Activated naive CD4-positive, alpha-beta T cell treated with anti-CD3 and anti-CD28 coated beads, Interleukin-2, amount 50 U/mL, for 72 hours (primary cell): ENCODE measurements at regions not wholly inside any gene's neighbourhood (a gene's known extent, or its start where the extent isn't known, plus 50 kb on each side); places are given as distances from the start of the nearest gene placed in this dataset.

Experiments used
- ATAC-seq, 2 donors: fragments of 150-1000 bp; cut with Tn5 transposase; 2 replicates each; pipeline ENCODE4 v1.10.0; 2021; ENCODE audit warnings: mild to moderate bottlenecking in 2 of 2, moderate library complexity in 2 of 2
- DNase-seq, 2 donors: peaks; one replicate each; pipeline ENCODE4 v3.0.0; 2021 to 2022; ENCODE audit warnings: low spot score in 2 of 2
- H3K27ac Mint-ChIP-seq, 2 donors: one replicate each; pipeline ENCODE4 v1.8.0; 2022; ENCODE audit warnings: mild to moderate bottlenecking in 2 of 2, mixed read lengths in 2 of 2
- H3K36me3 Mint-ChIP-seq, 2 donors: one replicate each; pipeline ENCODE4 v1.8.0; 2022; ENCODE audit warnings: mixed read lengths in 2 of 2
- H3K9me3 Mint-ChIP-seq, 2 donors: one replicate each; pipeline ENCODE4 v1.8.0; 2022; ENCODE audit warnings: mixed read lengths in 2 of 2

DNA sequence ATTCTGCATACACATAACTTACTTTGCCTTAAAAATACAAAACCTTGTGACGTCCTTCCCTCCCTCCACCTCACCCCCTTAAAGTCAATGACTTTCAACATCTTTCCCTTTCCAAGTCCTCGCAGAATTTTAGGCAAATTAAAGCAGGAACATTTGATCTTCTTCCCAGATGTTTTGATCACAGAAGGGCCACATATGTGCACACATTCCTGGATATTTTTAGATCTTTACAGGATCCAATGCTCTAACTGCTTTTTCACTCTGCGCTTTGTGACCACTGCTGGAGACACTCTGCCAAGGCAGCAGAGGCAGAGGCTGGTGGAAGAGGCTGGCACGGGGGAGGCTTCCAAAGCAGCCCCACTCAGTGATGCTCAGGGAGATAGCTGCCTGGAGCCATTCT lies 130.7 kb downstream of the SEC61B start:
- no peaks in the 10 kb centered on the region for H3K9me3 Mint-ChIP-seq
- H3K36me3 Mint-ChIP-seq, result no peaks in the 10 kb centered on the region
- DNase-seq (no peak), ATAC-seq (no peak)
- H3K27ac Mint-ChIP-seq, result no peak overlapping the region

DNA sequence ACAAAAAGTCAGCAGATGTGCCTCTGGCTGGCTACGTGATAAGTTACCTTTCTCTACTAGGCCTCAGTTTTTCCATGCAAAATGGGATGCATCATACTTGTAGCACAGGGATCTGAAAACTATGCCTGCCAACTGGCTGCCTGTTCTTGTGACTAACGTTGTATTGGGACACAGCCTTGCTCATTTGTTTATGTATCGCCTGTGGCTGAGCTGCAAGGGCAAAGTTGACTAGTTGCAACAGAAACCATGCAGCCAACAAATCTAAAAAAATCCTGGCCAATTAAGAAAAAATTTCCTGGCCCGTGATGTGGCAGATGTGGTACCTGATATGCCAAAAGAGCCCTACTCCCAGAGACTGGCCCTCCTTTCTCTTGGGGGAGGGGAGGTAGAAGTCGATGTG lies 131.3 kb downstream of the SEC61B start:
- DNase-seq (no peak), ATAC-seq (no peak)
- H3K9me3 Mint-ChIP-seq, result no peaks in the 10 kb centered on the region

DNA sequence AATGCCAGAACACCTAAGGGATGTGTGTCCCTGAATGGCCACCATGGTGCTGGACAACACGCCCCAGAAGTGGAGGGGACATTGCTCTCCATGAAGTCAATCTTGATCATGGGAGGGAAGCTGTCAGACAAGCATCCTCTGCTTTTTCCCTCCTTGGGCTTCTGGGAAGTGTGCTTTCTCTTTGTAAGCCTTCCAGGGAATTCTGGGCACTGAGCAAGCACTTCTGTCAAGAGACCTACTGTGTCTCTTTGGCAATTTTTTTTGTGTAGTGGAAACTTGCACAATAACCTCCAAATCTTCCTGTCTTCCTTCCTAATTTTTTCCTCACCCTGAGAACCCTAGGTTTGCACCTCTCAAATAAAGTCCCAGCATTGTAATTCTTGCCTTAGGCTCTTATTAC lies 132.0 kb downstream of the SEC61B start:
- Mint-ChIP-seq H3K9me3 (no peaks in the 10 kb centered on the region), H3K36me3 (no peaks in the 10 kb centered on the region), H3K27ac (no peak overlapping the region)
- DNase-seq (no peak), ATAC-seq (no peak)

More for the DNA sequence above, 131.3 kb downstream of the SEC61B start:
- H3K36me3 Mint-ChIP-seq, result no peaks in the 10 kb centered on the region
- H3K27ac Mint-ChIP-seq, result no peak overlapping the region

DNA sequence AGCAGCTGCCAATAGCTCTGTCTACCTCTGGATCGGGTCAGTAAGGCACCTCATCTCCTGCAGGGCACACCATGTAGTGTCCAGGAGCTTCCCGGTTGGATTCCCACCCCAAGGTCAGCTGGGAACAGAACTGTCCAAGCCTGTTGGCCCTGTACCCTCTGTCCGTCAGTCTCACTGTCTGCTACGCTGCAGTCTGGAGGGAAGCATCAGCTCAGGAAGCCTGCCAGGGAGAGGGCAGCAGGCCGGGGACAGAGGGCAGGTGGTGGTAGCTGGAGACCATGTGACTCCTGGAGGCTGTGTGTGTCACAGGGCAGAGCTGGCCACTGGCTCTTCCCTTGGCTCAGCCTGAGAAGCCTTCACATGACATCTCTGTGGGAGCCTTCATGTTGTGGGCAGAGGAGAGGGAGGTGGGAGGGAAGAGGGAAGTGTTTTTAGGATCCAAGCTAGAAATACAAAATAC lies 134.5 kb downstream of the SEC61B start:
- Mint-ChIP-seq H3K9me3 (no peaks in the 10 kb centered on the region), H3K27ac (no peak overlapping the region), H3K36me3 (no peaks in the 10 kb centered on the region)
- ATAC-seq (no peak), DNase-seq (no peak)

DNA sequence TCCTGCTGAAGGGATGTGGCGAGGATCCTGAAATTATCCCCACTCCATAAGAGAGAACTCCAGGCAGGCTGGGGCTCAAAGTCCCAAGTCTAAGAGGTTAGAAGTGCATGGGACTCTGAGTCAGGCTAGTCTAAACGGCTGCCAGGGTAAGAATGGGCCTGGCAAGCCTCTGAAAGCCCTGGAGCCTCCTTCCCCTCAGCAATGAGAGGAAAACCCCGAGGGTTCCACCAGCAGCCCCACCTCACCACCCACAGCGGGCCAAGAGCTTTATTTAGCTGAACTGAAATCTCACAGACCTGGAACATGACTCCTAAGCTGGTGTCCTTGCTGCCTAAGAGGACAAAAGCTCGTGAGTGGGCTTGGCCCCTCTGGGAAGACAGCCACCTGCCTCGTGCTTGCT lies 135.5 kb downstream of the SEC61B start:
- no peaks in the 10 kb centered on the region for H3K36me3 Mint-ChIP-seq
- ATAC-seq (no peak), DNase-seq (no peak)
- H3K9me3 Mint-ChIP-seq, result no peaks in the 10 kb centered on the region
- no peak overlapping the region for H3K27ac Mint-ChIP-seq

DNA sequence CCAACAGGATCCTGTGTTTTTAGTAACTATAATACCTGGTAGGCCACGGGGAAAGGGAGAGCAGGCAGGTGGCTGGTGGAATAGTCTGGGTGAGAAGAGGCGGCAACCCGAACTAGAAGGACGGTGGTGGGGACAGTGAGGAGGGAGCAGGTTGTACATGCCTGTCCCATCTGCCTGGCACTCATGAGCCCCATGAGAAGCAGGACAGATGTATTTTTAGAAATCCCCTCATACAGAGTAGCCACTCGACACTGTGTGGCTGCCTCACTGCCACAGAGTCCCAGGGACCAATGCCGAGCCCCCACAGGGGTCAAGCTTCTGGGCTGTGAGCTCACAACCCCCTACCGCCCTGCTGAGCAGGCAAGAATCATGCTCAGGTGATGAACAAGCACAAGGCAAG lies 136.6 kb downstream of the SEC61B start:
- DNase-seq (no peak), ATAC-seq (no peak)
- Mint-ChIP-seq H3K9me3 (no peaks in the 10 kb centered on the region), H3K27ac (no peak overlapping the region), H3K36me3 (no peaks in the 10 kb centered on the region)

DNA sequence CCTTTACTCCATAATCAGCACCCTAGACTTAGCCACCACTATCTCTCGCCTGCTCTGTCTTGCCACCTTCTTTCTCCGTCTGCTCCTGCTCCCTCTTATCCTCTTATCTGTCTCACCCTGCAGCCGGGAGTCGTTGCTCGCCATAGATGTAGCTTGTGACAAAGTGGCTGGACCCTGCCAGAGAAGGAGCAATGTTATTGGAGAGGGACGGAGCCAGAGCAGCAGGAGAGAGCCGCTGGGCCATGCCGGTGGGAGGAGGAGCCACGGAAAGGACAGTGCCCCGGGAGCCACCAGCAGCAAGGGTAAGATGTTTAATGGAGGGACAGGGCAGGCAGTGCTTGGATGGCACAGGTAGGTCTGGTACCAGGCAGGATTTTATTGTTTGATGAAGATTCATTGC lies 137.3 kb downstream of the SEC61B start:
- no peak overlapping the region for H3K27ac Mint-ChIP-seq
- DNase-seq, result no peak
- no peak for ATAC-seq
- no peaks in the 10 kb centered on the region for H3K36me3 Mint-ChIP-seq
- H3K9me3 Mint-ChIP-seq, result no peaks in the 10 kb centered on the region

DNA sequence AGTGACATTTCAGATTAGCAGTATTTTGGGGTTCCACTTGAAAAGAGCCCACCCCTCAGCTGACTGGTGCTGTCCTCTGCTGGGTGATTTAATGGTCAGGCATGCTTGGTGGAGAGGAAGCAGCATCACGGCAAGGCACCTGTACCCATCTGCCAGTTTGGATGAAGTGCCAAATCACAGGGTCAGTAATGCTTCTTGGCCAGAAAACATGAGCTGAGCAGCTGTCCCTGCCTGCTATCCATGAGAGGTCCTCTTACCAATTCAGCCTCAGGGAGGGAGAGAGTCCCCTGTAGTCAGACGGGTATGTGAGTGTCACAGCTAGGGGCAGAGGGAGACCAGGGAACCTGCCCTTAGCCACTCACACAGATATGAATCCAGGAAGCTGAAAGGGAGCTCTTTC lies 137.9 kb downstream of the SEC61B start:
- DNase-seq (no peak), ATAC-seq (no peak)
- Mint-ChIP-seq H3K27ac (no peak overlapping the region), H3K36me3 (no peaks in the 10 kb centered on the region), H3K9me3 (no peaks in the 10 kb centered on the region)

DNA sequence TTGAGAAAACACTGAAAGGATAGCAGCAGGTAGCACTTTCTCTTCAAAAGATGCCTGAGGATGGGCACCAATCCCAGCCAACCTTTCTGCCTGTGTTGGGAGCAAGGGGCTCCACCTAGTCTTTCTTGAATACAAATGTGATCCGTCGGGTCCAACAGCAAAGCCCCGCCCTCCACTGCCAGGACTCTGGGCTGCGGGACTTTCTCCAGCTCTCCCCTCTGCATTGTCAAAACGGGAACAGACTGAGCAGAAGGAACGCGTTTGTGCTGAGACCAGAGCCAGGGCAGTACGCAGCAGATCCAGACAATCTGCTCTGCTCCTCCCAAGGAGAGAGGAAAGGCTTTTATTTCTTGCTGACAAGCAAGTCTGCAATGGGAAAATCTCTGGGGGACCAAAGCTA lies 139.7 kb downstream of the SEC61B start:
- Mint-ChIP-seq H3K27ac (no peak overlapping the region), H3K9me3 (no peaks in the 10 kb centered on the region), H3K36me3 (no peaks in the 10 kb centered on the region)
- ATAC-seq, result no peak
- DNase-seq, result no peak

DNA sequence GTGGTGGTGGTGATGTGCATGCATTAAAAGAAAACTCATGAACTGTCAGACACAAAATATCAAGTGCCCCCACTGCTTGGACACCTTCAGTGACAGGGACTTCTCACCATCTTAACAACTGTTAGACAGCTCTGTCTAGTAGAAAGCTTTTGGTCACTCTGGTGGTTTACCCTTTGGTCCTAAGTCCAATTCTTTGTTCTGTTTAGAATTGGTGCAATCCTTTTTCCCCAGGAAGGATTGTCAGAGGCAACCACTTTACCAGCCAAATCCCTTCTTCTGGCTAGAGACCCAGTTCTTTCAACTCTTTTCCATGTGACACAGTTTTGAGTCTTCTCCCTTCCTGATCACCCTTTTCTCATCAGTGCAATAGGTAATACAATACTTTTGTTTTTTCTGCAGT lies 140.2 kb downstream of the SEC61B start:
- DNase-seq, result no peak
- no peaks in the 10 kb centered on the region for H3K36me3 Mint-ChIP-seq
- H3K27ac Mint-ChIP-seq, result no peak overlapping the region
- no peak for ATAC-seq
- H3K9me3 Mint-ChIP-seq, result no peaks in the 10 kb centered on the region

DNA sequence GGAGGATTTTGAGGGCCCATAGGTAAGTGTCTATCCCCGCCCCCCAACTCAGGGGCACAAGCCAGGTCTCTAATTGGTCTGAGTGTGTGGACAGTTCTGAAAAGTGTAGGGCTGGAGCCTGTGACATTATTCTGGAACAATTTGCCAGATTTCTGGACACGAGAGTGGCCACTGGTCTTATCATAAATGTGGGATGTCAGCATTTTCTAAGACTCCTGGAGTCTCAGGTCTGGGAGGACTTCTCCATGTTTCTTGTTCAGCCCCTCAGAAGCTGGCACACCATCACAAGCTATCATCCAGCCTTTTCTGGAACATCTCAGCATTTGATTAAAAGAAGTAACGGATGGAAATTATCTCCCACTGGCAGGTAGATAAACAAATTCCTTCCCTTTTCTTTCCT lies 141.4 kb downstream of the SEC61B start:
- ATAC-seq (no peak), DNase-seq (no peak)
- Mint-ChIP-seq H3K27ac (no peak overlapping the region), H3K9me3 (no peaks in the 10 kb centered on the region), H3K36me3 (no peaks in the 10 kb centered on the region)

DNA sequence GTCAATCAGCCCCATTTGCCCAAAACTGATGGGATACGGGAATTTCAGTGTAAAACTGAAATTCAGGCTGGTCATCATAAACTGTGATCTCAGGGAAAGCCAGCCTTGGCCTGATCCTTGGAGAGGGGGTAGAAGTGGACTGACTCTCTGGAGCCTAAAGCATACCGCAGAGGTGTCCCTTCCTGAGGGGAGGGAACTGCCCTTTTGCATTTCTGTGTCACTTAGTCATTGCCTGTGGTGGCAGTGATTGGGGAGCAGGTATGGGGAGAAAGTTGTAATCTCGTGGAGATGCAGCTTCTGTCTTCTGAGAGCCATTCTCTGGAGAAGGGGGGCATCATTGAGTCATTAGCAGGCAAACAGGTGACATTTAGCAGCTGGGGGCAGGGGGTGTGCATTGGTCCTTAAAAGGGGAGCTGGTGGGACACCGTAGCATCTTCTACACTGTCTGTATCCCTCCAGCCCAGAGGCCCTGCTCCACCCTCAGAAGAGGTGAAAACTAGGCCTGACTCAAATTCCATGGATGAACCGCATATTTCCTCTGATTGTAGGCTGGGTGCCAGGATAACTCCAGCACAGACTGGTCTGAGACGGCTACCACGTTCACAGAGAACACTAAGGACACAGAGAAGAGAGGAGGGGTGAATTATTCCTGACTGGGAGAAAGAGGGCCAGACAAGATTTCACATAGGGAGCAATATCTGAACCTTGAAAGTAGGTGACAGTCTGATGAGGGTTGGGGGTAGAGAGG lies 143.3 kb downstream of the SEC61B start:
- DNase-seq (no peak), ATAC-seq (no peak)
- no peak overlapping the region for H3K27ac Mint-ChIP-seq
- no peaks in the 10 kb centered on the region for H3K36me3 Mint-ChIP-seq
- H3K9me3 Mint-ChIP-seq, result no peaks in the 10 kb centered on the region

DNA sequence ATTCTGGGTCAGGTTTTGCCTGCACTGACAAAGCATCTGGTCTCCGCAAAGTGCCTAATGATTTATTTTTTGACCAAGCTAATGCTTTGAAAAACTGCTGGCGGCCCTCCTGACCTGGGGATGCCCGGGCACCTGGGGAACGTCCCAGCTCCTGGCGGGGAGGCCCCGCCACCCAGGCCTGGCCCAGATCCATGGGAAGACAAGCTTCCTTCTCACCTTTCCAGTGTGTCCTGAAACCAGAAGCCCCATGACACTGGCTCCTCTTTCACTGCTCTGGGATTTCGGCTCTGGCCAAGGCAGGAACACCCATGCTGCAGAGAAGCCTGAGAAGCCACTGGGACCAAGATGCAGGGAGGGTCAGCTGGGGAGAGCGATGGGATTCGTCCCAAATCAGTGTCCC lies 144.1 kb downstream of the SEC61B start:
- Mint-ChIP-seq H3K27ac (no peak overlapping the region), H3K9me3 (no peaks in the 10 kb centered on the region), H3K36me3 (no peaks in the 10 kb centered on the region)
- ATAC-seq, result no peak
- DNase-seq, result no peak

DNA sequence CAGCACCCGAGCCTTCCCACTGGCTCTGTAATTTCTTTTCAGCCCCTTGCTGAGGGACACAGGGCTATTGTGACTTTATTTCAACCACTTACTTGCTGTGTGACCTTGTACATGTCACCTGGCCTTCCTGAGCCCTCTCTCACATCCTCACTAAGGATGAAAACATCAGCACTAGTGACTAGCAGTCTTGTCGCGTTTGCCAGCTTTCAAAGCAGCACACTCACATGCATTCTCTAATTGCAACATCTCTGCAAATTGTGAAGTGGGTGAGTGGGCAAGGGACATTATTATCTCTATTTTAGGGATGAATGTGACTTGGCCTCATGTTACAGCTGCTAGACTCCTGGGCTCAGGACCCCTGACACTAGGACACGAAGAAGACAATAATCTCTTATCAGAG lies 144.5 kb downstream of the SEC61B start:
- ATAC-seq, result no peak
- no peak for DNase-seq
- Mint-ChIP-seq H3K36me3 (no peaks in the 10 kb centered on the region), H3K9me3 (no peaks in the 10 kb centered on the region), H3K27ac (no peak overlapping the region)

DNA sequence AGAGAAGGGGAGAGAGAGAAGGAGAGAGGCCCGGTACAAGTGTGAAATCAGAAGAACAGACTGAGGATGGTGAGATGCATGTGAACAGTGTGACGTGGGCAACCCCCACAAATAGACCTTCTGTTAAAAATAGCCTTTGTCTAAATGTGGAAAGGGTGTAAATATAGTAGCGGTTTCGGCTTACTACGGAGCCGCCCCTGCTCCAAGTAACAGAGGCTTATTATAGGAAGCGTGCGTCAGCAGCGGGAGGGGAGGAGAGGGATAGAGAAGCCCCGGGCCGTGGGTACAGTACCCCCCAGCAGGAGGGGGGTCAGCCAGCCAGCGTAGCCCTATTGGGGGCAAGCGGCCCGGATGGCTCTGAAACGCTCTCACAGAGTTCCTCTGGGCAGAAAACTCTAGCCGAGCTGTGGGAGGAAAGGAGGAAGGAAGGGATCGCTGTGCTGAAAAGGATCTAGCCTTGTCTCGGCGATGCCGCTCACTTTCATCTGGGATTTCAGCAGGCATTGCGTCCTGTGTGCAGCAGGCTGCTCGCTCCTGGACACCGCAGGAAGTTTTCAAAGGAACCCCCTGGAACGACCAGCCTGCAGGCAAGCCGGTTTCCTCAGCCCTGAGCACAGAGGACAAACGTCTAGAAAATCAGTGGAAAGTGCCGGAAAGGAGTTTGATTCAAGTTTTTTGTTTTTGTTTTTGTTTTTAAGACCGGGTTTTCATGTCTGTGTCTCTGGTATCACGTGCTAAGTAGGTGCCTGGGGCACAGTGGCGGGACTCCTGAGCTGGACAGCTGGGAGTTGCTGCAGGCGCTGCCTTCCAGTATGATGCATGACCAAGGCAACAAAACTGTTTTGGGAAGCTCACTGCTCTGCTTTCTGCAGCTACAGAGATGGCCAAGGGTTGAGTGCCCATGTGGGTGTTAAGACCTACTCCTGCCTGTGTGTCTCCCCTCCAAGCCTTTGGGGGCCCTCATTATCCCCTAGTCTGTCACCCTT lies 146.6 kb downstream of the SEC61B start:
- DNase-seq (no peak), ATAC-seq (peak; percentile 47)
- H3K27ac Mint-ChIP-seq, result no peak overlapping the region
- no peaks in the 10 kb centered on the region for H3K9me3 Mint-ChIP-seq
- no peaks in the 10 kb centered on the region for H3K36me3 Mint-ChIP-seq

DNA sequence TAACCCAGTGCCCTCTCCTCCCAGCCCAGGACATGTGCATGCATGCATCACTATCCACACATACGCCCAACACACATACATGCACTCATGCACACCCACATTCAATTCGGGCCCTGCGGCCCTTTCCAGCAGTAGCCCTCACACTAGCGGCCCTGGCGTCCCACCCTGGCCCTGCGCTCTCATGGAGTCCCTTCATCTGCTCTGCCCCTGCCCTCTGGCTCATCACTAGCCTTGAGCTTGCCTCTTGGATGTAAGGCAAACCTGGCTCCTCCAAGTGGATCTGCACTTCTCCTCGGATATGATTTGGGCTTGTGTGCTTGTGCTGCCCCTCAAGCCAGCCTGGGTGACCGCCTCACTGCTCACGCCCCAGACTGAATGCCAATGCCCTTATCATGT lies 147.2 kb downstream of the SEC61B start:
- no peak for ATAC-seq
- Mint-ChIP-seq H3K27ac (peak overlapping the region in 1 of 2 donors; percentile 1), H3K36me3 (no peaks in the 10 kb centered on the region), H3K9me3 (no peaks in the 10 kb centered on the region)
- no peak for DNase-seq

DNA sequence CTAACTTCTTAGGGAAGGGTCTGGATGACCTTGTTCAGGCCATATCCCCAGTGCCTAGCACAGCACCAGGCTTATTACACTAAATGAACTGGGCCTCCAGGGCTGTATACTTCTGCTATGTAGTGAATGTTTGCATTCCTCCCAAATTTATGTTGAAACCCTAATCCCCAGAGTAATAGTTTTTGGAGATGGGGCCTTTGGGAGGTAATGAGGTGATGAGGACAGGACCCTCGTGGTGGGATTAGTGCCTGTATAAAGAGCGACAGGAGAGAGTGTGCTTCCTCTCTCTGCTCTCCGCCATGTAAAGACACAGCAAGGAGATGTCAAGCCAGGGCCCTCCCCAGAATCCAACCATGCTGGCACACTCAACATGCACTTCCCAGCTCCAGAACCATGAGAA lies 148.3 kb downstream of the SEC61B start:
- ATAC-seq (no peak), DNase-seq (no peak)
- no peak overlapping the region for H3K27ac Mint-ChIP-seq
- H3K36me3 Mint-ChIP-seq, result no peaks in the 10 kb centered on the region
- H3K9me3 Mint-ChIP-seq, result no peaks in the 10 kb centered on the region

DNA sequence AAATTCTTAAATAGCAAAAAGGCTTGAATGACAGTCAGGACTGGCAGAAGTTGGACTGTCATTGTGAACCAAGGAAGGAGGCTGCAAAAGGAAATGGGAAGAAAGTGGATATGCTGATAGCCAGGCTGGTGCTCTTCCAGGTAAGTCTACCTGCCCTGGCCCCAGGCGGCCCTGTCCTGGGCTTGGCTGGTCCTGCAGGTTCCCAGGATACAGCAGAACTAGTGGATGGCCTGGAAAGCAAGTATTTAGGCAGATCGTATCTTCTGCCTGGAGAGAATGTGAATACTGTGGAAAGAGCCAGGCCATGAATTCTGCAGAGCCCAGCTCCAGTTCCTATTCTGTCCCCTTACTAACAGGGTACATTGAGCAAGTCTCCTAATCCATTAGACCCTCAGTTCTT lies 149.3 kb downstream of the SEC61B start:
- H3K27ac Mint-ChIP-seq, result no peak overlapping the region
- H3K36me3 Mint-ChIP-seq, result no peaks in the 10 kb centered on the region
- H3K9me3 Mint-ChIP-seq, result no peaks in the 10 kb centered on the region
- DNase-seq (no peak), ATAC-seq (no peak)
